WTC11 (cell line): ENCODE measurements at regions not wholly inside any gene's neighbourhood (a gene's known extent, or its start where the extent isn't known, plus 50 kb on each side); places are given as distances from the start of the nearest gene placed in this dataset.

Experiments
- ATAC-seq: fragments of 200-7000 bp; cut with Tn5 transposase; 2 replicates; pipeline ENCODE4 v1.10.0; 2021; ENCODE audit warnings: mild to moderate bottlenecking, moderate library complexity
- CTCF ChIA-PET: fragments of 300-600 bp; sonication (Branson Sonifier 250); formaldehyde crosslinking; loops from one replicate; lab custom pipeline; 2021; ENCODE audit warnings: antibody characterized with exemption; lab: Charles Lee
- POLR2A ChIA-PET: fragments of 350-600 bp; sonication (Branson Sonifier 250); formaldehyde crosslinking; loops from one replicate; lab custom pipeline; 2021; ENCODE audit warnings: antibody characterized with exemption; lab: Charles Lee
- DNase-seq: peaks from one replicate; pipeline ENCODE4 v3.0.0; 2021; ENCODE audit warnings: low spot score
- H3K27ac Mint-ChIP-seq: 2 replicates; pipeline ENCODE4 v1.8.0; 2021; ENCODE audit warnings: mixed read lengths
- H3K27me3 Mint-ChIP-seq: 2 replicates; pipeline ENCODE4 v1.8.0; 2021; ENCODE audit warnings: low read depth, mild to moderate bottlenecking, moderate library complexity, mixed read lengths
- H3K36me3 Mint-ChIP-seq: 2 replicates; pipeline ENCODE4 v1.8.0; 2021; ENCODE audit warnings: mixed read lengths
- H3K4me1 Mint-ChIP-seq: 2 replicates; pipeline ENCODE4 v1.8.0; 2022; ENCODE audit warnings: mixed read lengths
- H3K4me3 Mint-ChIP-seq: 2 replicates; pipeline ENCODE4 v1.8.0; 2021; ENCODE audit warnings: mild to moderate bottlenecking, moderate library complexity, mixed read lengths
- H3K9me3 Mint-ChIP-seq: 2 replicates; pipeline ENCODE4 v1.8.0; 2021; ENCODE audit warnings: mixed read lengths
- FOXP1 ChIP-seq: sonication (generic); formaldehyde crosslinking; IDR thresholded peaks from 2 replicates; pipeline ENCODE4 v1.8.0; 2022; ENCODE audit warnings: missing genetic modification reagents, mild to moderate bottlenecking, moderate library complexity, borderline replicate concordance
- GRHL2 ChIP-seq: fragments of 250-450 bp; sonication (Bioruptor Pico); IDR thresholded peaks from 2 replicates; pipeline ENCODE4 v1.8.0; 2022; ENCODE audit warnings: mild to moderate bottlenecking, moderate library complexity; ENCODE audit not compliant: insufficient replicate concordance, severe bottlenecking
- IRF2 ChIP-seq: sonication (generic); formaldehyde crosslinking; IDR thresholded peaks from 2 replicates; pipeline ENCODE4 v1.8.0; 2022; ENCODE audit warnings: low read depth, missing genetic modification reagents, borderline replicate concordance
- JUN ChIP-seq: sonication (generic); formaldehyde crosslinking; IDR thresholded peaks from 2 replicates; pipeline ENCODE4 v1.8.0; 2023; ENCODE audit warnings: mild to moderate bottlenecking, missing genetic modification reagents
- MXD4 ChIP-seq: fragments of 250-450 bp; sonication (Bioruptor Pico); IDR thresholded peaks from 2 replicates; pipeline ENCODE4 v1.8.0; 2021; ENCODE audit warnings: mild to moderate bottlenecking, moderate library complexity, borderline replicate concordance
- NFATC4 ChIP-seq: fragments of 250-450 bp; sonication (Bioruptor Pico); IDR thresholded peaks from 2 replicates; pipeline ENCODE4 v1.9.0; 2021; ENCODE audit warnings: mild to moderate bottlenecking
- NFE2L1 ChIP-seq: sonication (generic); formaldehyde crosslinking; IDR thresholded peaks from 2 replicates; pipeline ENCODE4 v1.8.1; 2023; ENCODE audit warnings: missing genetic modification reagents
- PRRX2 ChIP-seq: fragments of 250-450 bp; sonication (Bioruptor Pico); IDR thresholded peaks from 2 replicates; pipeline ENCODE4 v1.8.0; 2021; ENCODE audit warnings: mild to moderate bottlenecking
- RELA ChIP-seq: sonication (generic); formaldehyde crosslinking; IDR thresholded peaks from 2 replicates; pipeline ENCODE4 v1.8.1; 2022; ENCODE audit warnings: missing genetic modification reagents, mild to moderate bottlenecking, borderline replicate concordance
- SOX15 ChIP-seq: fragments of 250-450 bp; sonication (Bioruptor Pico); IDR thresholded peaks from 2 replicates; pipeline ENCODE4 v1.9.0; 2021; ENCODE audit warnings: mild to moderate bottlenecking
- ZNF121 ChIP-seq: sonication (generic); formaldehyde crosslinking; IDR thresholded peaks from 2 replicates; pipeline ENCODE4 v1.8.0; 2023; ENCODE audit warnings: missing genetic modification reagents
- ZNF263 ChIP-seq: sonication (generic); formaldehyde crosslinking; IDR thresholded peaks from 2 replicates; pipeline ENCODE4 v1.8.1; 2022; ENCODE audit warnings: low read depth, mild to moderate bottlenecking, moderate library complexity, missing genetic modification reagents
- TF ChIP-seq, protein P1 (sequence below): sonication (generic); formaldehyde crosslinking; IDR thresholded peaks from 2 replicates; pipeline ENCODE4 v1.8.1; 2022; ENCODE audit warnings: low read depth, missing genetic modification reagents, borderline replicate concordance
- TF ChIP-seq, protein P2 (sequence below): fragments of 200-600 bp; IDR thresholded peaks from 2 replicates; pipeline ENCODE4 v1.8.0; 2022; ENCODE audit warnings: antibody characterized with exemption
- TF ChIP-seq, protein P3 (sequence below): fragments of 250-450 bp; sonication (Bioruptor Pico); IDR thresholded peaks from 2 replicates; pipeline ENCODE4 v1.9.0; 2021; ENCODE audit warnings: mild to moderate bottlenecking
- TF ChIP-seq, protein P4 (sequence below): sonication (generic); formaldehyde crosslinking; IDR thresholded peaks from 2 replicates; pipeline ENCODE4 v1.8.1; 2023; ENCODE audit warnings: mild to moderate bottlenecking, missing genetic modification reagents
- TF ChIP-seq, protein P5 (sequence below): sonication (generic); formaldehyde crosslinking; IDR thresholded peaks from 2 replicates; pipeline ENCODE4 v1.8.1; 2022; ENCODE audit warnings: mild to moderate bottlenecking, moderate library complexity, missing genetic modification reagents
- TF ChIP-seq, protein P6 (sequence below): sonication (generic); formaldehyde crosslinking; IDR thresholded peaks from 2 replicates; pipeline ENCODE4 v1.8.1; 2022; ENCODE audit warnings: low read depth, mild to moderate bottlenecking, moderate library complexity, missing genetic modification reagents, borderline replicate concordance

DNA sequence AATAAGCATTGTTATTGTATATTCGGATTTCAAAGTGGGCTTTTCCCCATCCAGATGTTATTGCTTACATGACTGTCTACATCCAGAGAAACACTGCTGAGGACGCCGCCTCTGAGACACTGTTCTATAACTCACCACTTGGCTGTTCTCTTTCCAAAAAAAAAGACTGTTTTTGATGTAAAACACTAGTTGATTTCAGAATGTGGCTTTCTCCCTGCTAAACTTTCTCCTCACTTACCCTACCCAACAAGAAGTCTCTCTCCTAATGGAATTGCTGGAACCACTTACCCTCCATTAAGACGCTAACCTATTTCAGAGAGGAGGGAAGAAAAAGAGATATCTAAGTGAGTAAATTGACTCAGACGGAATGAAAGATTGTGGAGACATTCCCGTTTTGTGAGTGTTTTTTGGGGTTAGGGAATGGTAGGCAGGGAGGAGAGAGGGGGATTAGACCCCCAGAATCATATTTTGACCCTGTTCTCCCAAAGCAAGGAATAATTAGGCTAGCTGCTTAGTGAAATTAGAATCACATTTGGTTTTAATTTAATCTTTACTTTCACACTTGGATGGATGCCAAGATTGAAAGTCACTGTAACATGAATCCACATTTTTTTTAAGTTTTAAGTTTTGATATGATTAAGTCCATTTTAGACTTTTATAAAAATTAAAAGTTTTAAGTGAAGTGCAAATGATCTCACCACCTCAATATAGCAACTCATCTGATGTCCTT, 174.9 kb downstream of the CHIC2 start:
- Mint-ChIP-seq H3K36me3 (no peaks in the 10 kb centered on the region), H3K27ac (no peak overlapping the region), H3K4me1 (peaks cover 9% of the 10 kb centered on the region), H3K27me3 (peaks cover 2% of the 10 kb centered on the region; the same call in 1 of the 2 replicates), H3K4me3 (no peak overlapping the region), H3K9me3 (no peaks in the 10 kb centered on the region)
- ChIA-PET POLR2A (no interaction called here), CTCF (no interaction called here)
- no peak for TF ChIP-seq GRHL2 (CRISPR knock-in tag)
- TF ChIP-seq, protein P1, sequence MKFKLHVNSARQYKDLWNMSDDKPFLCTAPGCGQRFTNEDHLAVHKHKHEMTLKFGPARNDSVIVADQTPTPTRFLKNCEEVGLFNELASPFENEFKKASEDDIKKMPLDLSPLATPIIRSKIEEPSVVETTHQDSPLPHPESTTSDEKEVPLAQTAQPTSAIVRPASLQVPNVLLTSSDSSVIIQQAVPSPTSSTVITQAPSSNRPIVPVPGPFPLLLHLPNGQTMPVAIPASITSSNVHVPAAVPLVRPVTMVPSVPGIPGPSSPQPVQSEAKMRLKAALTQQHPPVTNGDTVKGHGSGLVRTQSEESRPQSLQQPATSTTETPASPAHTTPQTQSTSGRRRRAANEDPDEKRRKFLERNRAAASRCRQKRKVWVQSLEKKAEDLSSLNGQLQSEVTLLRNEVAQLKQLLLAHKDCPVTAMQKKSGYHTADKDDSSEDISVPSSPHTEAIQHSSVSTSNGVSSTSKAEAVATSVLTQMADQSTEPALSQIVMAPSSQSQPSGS (CRISPR knock-in tag): no peak
- TF ChIP-seq, protein P2, sequence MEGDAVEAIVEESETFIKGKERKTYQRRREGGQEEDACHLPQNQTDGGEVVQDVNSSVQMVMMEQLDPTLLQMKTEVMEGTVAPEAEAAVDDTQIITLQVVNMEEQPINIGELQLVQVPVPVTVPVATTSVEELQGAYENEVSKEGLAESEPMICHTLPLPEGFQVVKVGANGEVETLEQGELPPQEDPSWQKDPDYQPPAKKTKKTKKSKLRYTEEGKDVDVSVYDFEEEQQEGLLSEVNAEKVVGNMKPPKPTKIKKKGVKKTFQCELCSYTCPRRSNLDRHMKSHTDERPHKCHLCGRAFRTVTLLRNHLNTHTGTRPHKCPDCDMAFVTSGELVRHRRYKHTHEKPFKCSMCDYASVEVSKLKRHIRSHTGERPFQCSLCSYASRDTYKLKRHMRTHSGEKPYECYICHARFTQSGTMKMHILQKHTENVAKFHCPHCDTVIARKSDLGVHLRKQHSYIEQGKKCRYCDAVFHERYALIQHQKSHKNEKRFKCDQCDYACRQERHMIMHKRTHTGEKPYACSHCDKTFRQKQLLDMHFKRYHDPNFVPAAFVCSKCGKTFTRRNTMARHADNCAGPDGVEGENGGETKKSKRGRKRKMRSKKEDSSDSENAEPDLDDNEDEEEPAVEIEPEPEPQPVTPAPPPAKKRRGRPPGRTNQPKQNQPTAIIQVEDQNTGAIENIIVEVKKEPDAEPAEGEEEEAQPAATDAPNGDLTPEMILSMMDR: no peak
- no peak for TF ChIP-seq NFE2L1
- TF ChIP-seq, protein P3, sequence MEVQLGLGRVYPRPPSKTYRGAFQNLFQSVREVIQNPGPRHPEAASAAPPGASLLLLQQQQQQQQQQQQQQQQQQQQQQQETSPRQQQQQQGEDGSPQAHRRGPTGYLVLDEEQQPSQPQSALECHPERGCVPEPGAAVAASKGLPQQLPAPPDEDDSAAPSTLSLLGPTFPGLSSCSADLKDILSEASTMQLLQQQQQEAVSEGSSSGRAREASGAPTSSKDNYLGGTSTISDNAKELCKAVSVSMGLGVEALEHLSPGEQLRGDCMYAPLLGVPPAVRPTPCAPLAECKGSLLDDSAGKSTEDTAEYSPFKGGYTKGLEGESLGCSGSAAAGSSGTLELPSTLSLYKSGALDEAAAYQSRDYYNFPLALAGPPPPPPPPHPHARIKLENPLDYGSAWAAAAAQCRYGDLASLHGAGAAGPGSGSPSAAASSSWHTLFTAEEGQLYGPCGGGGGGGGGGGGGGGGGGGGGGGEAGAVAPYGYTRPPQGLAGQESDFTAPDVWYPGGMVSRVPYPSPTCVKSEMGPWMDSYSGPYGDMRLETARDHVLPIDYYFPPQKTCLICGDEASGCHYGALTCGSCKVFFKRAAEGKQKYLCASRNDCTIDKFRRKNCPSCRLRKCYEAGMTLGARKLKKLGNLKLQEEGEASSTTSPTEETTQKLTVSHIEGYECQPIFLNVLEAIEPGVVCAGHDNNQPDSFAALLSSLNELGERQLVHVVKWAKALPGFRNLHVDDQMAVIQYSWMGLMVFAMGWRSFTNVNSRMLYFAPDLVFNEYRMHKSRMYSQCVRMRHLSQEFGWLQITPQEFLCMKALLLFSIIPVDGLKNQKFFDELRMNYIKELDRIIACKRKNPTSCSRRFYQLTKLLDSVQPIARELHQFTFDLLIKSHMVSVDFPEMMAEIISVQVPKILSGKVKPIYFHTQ (CRISPR knock-in tag): no peak
- TF ChIP-seq, protein P4, sequence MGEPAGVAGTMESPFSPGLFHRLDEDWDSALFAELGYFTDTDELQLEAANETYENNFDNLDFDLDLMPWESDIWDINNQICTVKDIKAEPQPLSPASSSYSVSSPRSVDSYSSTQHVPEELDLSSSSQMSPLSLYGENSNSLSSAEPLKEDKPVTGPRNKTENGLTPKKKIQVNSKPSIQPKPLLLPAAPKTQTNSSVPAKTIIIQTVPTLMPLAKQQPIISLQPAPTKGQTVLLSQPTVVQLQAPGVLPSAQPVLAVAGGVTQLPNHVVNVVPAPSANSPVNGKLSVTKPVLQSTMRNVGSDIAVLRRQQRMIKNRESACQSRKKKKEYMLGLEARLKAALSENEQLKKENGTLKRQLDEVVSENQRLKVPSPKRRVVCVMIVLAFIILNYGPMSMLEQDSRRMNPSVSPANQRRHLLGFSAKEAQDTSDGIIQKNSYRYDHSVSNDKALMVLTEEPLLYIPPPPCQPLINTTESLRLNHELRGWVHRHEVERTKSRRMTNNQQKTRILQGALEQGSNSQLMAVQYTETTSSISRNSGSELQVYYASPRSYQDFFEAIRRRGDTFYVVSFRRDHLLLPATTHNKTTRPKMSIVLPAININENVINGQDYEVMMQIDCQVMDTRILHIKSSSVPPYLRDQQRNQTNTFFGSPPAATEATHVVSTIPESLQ (CRISPR knock-in tag): no peak
- no peak for TF ChIP-seq RELA (CRISPR knock-in tag)
- TF ChIP-seq FOXP1 (CRISPR knock-in tag): no peak
- no peak for TF ChIP-seq ZNF263
- TF ChIP-seq NFATC4: no peak
- no peak for TF ChIP-seq JUN (CRISPR knock-in tag)
- TF ChIP-seq PRRX2 (CRISPR knock-in tag): no peak
- TF ChIP-seq MXD4 (CRISPR knock-in tag): no peak
- TF ChIP-seq, protein P5, sequence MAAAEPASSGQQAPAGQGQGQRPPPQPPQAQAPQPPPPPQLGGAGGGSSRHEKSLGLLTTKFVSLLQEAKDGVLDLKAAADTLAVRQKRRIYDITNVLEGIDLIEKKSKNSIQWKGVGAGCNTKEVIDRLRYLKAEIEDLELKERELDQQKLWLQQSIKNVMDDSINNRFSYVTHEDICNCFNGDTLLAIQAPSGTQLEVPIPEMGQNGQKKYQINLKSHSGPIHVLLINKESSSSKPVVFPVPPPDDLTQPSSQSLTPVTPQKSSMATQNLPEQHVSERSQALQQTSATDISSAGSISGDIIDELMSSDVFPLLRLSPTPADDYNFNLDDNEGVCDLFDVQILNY: no peak
- TF ChIP-seq SOX15 (CRISPR knock-in tag): no peak
- no peak for TF ChIP-seq IRF2
- TF ChIP-seq ZNF121: no peak
- TF ChIP-seq, protein P6, sequence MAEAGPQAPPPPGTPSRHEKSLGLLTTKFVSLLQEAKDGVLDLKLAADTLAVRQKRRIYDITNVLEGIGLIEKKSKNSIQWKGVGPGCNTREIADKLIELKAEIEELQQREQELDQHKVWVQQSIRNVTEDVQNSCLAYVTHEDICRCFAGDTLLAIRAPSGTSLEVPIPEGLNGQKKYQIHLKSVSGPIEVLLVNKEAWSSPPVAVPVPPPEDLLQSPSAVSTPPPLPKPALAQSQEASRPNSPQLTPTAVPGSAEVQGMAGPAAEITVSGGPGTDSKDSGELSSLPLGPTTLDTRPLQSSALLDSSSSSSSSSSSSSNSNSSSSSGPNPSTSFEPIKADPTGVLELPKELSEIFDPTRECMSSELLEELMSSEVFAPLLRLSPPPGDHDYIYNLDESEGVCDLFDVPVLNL (CRISPR knock-in tag): no peak
- DNase-seq (no peak), ATAC-seq (no peak)
